GM18861 (cell line): ENCODE measurements at regions not wholly inside any gene's neighbourhood (a gene's known extent, or its start where the extent isn't known, plus 50 kb on each side); places are given as distances from the start of the nearest gene placed in this dataset.

ENCODE experiments used
- ATAC-seq: cut with Tn5 transposase; IDR thresholded peaks from one replicate; pipeline ENCODE4 v1.9.1; 2021; ENCODE audit not compliant: unreplicated experiment

GRCh38 chr1:185515696-185516095 lies 198.7 kb upstream of the IVNS1ABP start:
- ATAC-seq, result no peak

DNA sequence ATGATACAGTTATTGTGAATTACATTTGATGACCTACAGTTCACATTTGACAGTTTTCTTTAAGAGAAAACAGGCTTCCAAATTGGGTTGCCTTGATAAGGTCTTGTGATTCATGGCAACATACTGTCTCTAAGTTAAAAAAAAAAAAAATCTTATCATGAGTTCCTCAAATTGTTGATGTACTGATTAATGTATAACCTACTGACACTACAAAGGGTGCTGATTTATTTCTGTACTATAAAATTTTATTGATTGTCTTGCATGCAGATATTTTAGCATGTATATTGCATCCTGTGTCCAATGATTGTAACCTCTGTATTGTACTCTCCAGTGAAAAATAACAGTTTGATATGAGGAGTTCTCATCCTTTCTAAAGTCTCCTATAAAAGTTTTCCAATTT lies 197.3 kb upstream of the IVNS1ABP start:
- no peak for ATAC-seq

GRCh38 chr1:185512442-185512841 lies 195.4 kb upstream of the IVNS1ABP start:
- no peak for ATAC-seq

DNA sequence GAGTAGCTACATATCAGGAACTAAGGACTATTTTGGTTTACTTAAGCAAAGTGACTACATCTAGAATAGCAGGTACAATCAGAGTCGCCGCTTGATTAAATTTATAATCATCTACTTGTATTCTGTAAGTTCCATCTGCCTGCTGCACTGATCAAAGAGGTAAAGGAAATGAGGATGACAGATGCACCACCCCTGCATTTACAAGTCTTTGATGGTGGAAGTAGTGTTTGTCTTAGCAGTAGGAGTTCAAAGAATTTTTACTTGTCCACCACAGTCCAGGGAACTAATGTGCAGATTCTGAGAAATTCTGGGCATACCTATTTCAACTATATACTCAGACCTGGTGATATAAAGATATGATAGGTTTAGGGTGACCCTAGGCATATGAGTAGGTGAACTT lies 184.1 kb upstream of the IVNS1ABP start:
- no peak for ATAC-seq

- no peak for ATAC-seq
Observed at GRCh38 chr1:185500001-185500626, 183.1 kb upstream of the IVNS1ABP start.

DNA sequence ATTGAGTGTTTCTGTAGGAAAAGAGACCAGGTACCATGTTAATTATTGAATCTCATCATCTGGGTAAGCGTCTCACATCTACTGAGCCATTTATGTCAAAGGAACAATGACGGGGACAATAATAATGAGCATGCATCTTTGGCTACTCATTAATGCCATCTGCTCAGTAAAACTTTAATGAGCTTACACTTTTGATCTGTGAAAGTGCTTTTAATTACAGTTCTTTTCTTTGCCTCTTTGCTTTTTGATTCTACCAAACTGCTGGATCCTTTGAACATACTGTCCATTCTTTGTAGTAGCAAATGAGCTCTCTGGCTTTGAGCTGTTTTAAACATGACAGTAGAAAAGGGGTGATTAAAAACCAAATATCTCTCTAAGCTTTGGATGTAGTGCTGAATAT lies 181.2 kb upstream of the IVNS1ABP start:
- no peak for ATAC-seq

GRCh38 chr1:185497177-185497576 lies 180.1 kb upstream of the IVNS1ABP start:
- no peak for ATAC-seq

- no peak for ATAC-seq
Observed at GRCh38 chr1:185495898-185496297, 178.9 kb upstream of the IVNS1ABP start.

- ATAC-seq, result no peak
Observed at GRCh38 chr1:185495007-185495406, 178.0 kb upstream of the IVNS1ABP start.

GRCh38 chr1:185492089-185492825 lies 175.2 kb upstream of the IVNS1ABP start:
- no peak for ATAC-seq

- ATAC-seq, result no peak
Observed at GRCh38 chr1:185491604-185492003, 174.6 kb upstream of the IVNS1ABP start.

- ATAC-seq, result no peak
Observed at GRCh38 chr1:185490924-185491323, 173.9 kb upstream of the IVNS1ABP start.

GRCh38 chr1:185489406-185489805 lies 172.4 kb upstream of the IVNS1ABP start:
- no peak for ATAC-seq

DNA sequence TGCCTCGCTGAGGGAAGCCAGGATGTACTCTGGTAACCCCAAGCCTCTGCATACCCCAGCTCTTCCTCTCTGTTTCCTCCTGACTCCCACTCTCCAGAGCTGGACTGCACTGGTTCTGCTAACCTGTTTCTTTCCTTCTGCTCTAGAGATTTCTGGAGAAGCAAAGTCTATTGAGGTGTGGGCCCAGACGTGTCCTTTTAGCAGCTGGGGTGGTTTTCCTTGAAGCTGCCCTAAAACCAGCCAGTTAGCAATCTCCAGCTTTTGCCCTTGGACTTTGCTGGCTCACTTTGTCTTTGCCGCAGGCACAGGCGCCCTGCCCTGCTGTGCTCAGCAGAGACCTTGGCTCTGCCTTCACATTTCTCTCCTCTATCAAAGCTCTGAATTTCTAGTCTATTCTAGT lies 171.8 kb upstream of the IVNS1ABP start:
- ATAC-seq, result no peak

DNA sequence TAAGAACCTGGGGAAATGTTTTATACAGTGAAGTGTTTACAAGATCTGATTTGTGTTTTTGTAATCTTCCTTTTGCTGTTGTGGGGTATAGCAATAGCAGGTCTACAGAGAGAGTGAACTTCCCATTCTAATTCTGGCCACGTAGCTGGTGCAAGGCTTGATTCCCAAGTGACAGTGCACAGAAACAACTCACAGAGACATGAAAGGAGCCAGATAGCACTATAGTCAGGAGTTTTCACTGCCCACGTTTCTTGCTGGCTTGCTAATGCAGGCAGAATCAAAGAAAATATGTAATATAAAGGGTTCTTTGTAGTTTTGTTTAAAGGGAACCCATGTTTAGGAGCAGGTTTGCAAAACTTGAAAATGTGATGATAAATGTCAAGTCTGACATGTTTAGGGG lies 170.9 kb upstream of the IVNS1ABP start:
- ATAC-seq, result no peak

DNA sequence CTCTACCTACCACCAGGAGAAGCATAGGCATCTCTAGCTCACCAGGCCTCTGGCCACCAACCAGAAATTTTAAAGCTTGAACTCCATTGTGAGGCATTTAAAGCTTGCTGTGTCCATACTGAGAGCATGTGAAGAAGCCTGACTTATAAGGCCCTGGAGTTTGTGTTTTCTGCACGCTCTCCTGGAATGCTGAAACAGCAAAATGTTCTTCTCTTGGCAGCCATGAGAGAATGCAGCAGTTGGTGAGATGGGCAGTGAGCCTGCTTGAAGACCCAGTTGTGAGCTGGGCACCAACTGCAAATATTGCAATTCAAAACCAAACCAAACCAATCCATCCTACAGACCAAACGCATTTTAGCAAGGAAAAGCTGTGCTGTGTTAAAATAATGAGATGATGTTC lies 170.0 kb upstream of the IVNS1ABP start:
- no peak for ATAC-seq

DNA sequence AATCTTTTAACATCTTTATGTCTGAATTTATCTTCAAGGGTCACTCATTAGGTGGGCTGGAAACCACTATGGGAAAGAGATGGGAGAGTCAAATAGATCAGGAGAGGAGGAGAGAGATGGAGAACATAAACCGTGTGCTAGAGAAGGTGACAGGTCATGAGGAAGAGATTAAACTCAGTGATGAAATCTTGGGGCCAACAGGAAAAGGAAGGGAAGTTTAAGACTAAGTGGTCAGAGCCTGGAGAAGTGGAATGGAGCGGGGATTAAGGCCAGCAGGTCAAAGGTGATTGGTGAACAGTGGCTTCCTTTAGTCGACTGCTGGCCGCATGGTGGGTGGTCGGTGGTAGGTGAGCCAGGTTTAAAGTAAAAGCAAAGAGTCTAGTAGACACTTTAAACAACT lies 169.3 kb upstream of the IVNS1ABP start:
- no peak for ATAC-seq

DNA sequence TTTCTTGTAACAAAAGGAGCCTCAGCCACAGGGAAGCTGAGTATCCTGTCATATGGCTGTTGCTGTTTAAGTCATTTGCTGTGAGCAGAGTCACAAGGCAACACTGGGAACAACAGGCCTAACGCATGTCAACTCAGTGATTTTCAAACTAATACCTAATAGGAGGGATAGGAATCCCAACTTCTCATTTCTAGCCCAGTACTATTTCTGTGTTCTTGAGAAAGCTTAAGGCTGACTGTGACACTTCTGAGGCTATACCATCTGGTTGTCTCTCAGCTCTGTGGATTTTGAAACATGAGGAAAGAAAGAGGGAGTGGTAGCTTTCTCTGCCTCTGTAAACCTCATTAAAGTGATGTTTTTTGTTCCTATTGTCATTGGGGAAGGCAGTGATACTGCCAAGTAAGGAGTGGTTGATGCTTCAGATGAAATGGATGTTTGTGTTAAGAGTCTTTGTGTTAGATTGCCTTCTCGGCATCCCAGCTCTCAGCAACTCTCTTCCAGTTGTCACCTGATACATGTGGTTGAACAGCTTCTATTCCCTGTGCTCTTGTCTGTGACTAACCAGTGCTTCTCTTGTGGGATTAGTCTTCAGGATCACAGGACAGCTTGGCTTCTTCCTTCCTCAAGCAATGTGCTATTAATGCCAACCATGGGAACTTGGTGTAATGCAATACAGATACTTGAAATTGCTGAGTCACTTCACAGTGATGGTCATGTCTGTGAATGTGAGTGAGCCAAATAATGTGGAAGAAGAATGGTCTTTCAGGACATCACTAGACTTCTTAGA lies 166.8 kb upstream of the IVNS1ABP start:
- ATAC-seq, result no peak

DNA sequence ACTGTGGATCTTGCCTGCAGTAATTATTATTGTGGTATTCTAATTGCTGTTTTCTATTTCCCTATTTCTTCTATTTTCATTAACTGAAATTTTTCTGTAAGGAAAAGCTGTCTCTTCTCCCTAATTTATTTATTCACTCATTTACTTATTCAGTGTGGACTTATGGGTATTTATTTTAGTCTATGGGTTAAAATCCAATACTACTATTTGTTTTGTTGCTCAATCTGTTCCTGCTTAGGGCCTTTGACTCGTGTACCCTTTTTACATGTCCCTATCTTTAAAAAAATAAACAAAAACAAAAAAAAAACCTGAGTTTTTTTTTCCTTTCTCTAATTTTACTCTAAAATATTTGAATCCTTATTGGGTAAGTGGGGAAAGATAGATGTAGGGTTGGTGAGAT lies 166.2 kb upstream of the IVNS1ABP start:
- no peak for ATAC-seq

DNA sequence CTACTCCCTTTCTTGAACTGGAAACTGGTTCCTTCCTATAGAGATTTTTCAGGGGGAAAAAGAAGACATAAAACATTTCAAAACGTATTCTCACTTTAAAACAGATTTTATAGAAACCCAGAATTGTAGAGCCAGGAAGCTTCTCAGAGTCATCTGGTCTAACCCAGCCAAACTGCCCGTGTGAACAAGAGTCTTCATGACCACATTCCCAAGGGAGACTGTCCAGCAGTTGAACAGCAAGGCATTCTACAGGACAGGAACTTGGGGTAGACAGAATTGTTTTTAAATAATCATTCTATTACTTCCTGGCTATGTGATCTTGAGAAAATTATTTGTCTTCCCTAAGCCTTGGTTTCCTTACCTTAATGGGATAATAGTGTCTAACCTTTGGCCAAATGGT lies 163.5 kb upstream of the IVNS1ABP start:
- no peak for ATAC-seq

GRCh38 chr1:185479796-185480195 lies 162.8 kb upstream of the IVNS1ABP start:
- ATAC-seq, result no peak

GRCh38 chr1:185478877-185479276 lies 161.8 kb upstream of the IVNS1ABP start:
- ATAC-seq, result no peak
